Brain microvascular endothelial cell (primary cell): ENCODE measurements at regions not wholly inside any gene's neighbourhood (a gene's known extent, or its start where the extent isn't known, plus 50 kb on each side); places are given as distances from the start of the nearest gene placed in this dataset.
A peak's percentile ranks its signal among the peaks of the same experiment; 100 is the strongest.

Experiments used
- DNase-seq: peaks from one replicate; pipeline ENCODE4 v3.0.0-alpha.2; 2020
- H3K27ac ChIP-seq: fragments of 250-450 bp; sonication (Bioruptor Pico); 2 replicates; pipeline ENCODE4 v1.5.1; 2020; ENCODE audit warnings: mild to moderate bottlenecking, moderate library complexity
- H3K27me3 ChIP-seq: fragments of 250-450 bp; sonication (Bioruptor Pico); replicated peaks from 2 replicates; pipeline ENCODE4 v1.5.1; 2020; ENCODE audit warnings: mild to moderate bottlenecking
- H3K36me3 ChIP-seq: fragments of 250-450 bp; sonication (Bioruptor Pico); replicated peaks from 2 replicates; pipeline ENCODE4 v1.5.1; 2020; ENCODE audit warnings: mild to moderate bottlenecking
- H3K4me3 ChIP-seq: 2 replicates; pipeline ENCODE4 v1.5.1; 2011; ENCODE audit warnings: low read depth, mild to moderate bottlenecking, control low read depth, low read length, moderate library complexity
- in situ Hi-C: cut with HindIII; loops from 2 replicates; pipeline ENCODE4 v1.10.0; 2017; ENCODE audit warnings: low sequenced_read_pairs, low pct_ligation_motif_present
- TF ChIP-seq, protein P1 (sequence below): IDR thresholded peaks from 2 replicates; pipeline ENCODE4 v1.5.1; 2011; ENCODE audit warnings: low read depth, mild to moderate bottlenecking, moderate library complexity, low read length, control low read depth, inconsistent platforms; ENCODE audit errors: missing control alignments

DNA sequence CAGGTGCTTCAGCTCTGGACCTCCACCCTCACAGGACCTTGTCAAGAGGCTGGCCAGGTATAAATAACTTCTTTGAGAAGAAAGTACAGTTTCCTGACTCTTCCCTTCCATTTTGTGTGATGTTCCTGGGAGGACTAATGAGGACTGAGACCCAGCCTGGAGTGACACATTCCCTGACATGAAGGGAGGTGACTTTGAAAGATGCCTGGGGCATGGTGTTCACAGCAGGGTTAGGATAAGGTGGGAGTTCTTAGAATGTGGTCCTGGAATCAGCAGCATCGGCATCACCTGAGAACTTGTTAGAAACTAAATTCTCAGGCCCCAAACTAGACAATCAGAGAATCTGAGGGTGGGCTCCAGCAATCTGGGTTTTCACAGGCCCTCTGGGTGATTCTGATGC, 224.9 kb upstream of the BOD1L1 start:
- H3K4me3 ChIP-seq = no peak overlapping the region
- H3K27me3 ChIP-seq = no peaks in the 10 kb centered on the region
- DNase-seq = no peak
- H3K27ac ChIP-seq = no peak overlapping the region
- TF ChIP-seq, protein P1, sequence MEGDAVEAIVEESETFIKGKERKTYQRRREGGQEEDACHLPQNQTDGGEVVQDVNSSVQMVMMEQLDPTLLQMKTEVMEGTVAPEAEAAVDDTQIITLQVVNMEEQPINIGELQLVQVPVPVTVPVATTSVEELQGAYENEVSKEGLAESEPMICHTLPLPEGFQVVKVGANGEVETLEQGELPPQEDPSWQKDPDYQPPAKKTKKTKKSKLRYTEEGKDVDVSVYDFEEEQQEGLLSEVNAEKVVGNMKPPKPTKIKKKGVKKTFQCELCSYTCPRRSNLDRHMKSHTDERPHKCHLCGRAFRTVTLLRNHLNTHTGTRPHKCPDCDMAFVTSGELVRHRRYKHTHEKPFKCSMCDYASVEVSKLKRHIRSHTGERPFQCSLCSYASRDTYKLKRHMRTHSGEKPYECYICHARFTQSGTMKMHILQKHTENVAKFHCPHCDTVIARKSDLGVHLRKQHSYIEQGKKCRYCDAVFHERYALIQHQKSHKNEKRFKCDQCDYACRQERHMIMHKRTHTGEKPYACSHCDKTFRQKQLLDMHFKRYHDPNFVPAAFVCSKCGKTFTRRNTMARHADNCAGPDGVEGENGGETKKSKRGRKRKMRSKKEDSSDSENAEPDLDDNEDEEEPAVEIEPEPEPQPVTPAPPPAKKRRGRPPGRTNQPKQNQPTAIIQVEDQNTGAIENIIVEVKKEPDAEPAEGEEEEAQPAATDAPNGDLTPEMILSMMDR = no peak
- in situ Hi-C loops = no loop called here
- H3K36me3 ChIP-seq = no peaks in the 10 kb centered on the region

DNA sequence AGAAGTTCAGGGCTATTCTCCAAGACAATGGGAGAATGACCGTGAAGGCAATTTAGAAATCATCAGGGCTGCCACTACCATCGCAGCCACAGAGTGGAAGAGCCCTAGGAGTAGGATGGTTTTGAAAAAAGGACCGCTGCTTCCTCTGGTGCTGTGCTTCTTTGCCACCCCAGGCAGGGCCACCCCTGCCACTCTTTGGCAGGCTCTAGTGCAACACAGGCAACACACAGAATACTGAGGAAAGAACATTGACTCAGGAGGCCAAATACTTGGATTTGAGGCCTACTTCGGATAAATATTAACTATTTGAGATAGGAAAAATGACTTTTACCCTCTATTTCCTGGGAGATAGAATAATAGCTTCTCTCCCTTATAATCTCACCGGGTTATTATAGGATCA, 228.9 kb upstream of the BOD1L1 start:
- in situ Hi-C loops = no loop called here
- Histone ChIP-seq H3K27ac (no peak overlapping the region), H3K4me3 (no peak overlapping the region), H3K27me3 (no peaks in the 10 kb centered on the region), H3K36me3 (no peaks in the 10 kb centered on the region)
- TF ChIP-seq, protein P1 = no peak
- DNase-seq = no peak

DNA sequence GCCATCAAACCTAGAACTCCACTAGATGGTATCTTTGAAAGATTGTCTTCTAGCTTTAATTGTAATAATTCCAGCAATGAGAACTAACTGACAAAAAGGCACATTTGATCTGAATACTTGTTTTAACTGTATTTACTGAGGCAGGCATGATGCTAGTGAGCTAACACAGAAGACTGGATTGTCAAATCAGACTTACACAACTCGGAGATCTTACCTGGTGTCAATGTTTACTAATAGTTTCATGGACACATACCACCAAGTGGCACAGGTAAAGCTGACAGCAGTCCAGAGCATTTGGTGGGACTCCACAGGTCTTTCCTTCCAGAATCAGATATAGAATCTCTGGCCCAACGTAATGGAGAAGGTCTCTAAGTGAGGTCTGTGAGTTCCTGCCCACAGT, 229.9 kb upstream of the BOD1L1 start:
- in situ Hi-C loops = no loop called here
- Histone ChIP-seq H3K27ac (no peak overlapping the region), H3K36me3 (no peaks in the 10 kb centered on the region), H3K4me3 (no peak overlapping the region), H3K27me3 (no peaks in the 10 kb centered on the region)
- DNase-seq = no peak
- TF ChIP-seq, protein P1 = no peak

DNA sequence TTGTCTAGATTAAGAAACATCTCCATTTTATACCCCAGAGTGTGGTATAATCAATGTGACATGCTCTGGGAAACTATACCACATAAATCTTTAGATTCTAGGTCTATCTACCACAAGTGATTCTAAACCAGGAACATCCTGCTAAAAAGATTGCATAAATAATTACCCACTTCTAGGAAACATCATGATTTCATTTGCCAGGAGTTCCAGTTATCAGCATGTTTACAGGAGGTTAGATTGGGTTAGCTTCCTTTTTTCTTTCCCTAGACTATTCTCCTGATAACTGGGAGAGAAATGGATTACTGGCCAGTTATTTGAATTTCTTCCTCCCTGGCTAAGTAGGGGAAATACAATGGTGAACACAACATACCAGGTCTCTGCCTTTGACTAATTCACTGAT, 230.3 kb upstream of the BOD1L1 start:
- TF ChIP-seq, protein P1 = no peak
- Histone ChIP-seq H3K27ac (no peak overlapping the region), H3K36me3 (no peaks in the 10 kb centered on the region), H3K27me3 (no peaks in the 10 kb centered on the region), H3K4me3 (no peak overlapping the region)
- in situ Hi-C loops = no loop called here
- no peak for DNase-seq

DNA sequence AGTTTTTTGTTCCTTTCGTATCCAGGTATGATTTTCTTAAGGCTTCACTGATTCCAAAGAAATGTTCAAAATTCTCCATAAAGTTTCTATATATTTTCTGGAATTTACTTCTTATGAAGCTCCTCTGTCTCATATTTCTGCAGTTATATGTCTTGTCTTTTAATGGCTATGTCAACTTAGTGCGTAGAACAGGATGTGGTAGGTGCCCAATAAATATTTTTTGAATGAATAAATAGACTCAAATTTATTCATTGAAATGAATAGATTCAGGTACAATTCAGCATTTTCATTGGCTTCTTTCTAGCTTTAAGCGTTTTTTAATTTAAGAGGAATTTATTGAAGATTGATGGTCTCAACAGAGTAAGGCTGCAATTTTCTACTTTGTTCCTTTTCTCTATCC, 231.9 kb upstream of the BOD1L1 start:
- DNase-seq = no peak
- in situ Hi-C loops = no loop called here

DNA sequence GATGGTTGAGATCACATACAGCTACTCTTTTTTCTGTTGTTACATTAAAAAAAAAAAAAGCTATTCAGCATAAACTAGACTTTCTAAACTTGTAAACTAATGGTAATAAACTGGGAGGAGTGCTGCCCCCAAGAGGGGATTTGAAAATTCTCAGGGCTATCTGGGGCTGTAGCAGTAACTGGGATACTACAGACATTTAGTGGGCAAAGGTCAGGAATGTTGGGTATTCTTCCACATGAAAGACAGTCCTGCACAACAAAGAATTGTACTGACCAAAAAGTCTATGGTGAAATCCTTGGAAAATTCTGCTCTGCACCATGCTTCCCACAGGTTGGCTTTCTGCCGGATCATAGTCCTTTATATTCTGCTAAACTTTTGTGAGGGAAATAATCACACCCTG, 232.6 kb upstream of the BOD1L1 start:
- Histone ChIP-seq H3K27me3 (no peaks in the 10 kb centered on the region), H3K4me3 (no peak overlapping the region), H3K27ac (no peak overlapping the region), H3K36me3 (no peaks in the 10 kb centered on the region)
- DNase-seq = no peak
- in situ Hi-C loops = no loop called here
- TF ChIP-seq, protein P1 = peak; percentile 39

More for the DNA sequence above, 231.9 kb upstream of the BOD1L1 start:
- H3K27me3 ChIP-seq = no peaks in the 10 kb centered on the region
- no peaks in the 10 kb centered on the region for H3K36me3 ChIP-seq
- TF ChIP-seq, protein P1 = no peak
- H3K4me3 ChIP-seq = no peak overlapping the region
- no peak overlapping the region for H3K27ac ChIP-seq
